ENCODE measurements at regions not wholly inside any gene's neighbourhood (a gene's known extent, or its start where the extent isn't known, plus 50 kb on each side); places are given as distances from the start of the nearest gene placed in this dataset.

GRCh38 chr6:113735491-113735890, 121.7 kb upstream of the MARCKS start:
- Mint-ChIP-seq H3K9me3 (peaks cover 4% of the 10 kb centered on the region), H3K4me3 (no peak overlapping the region), H3K27me3 (no peaks in the 10 kb centered on the region), H3K36me3 (peaks cover 3% of the 10 kb centered on the region), H3K27ac (no peak overlapping the region), H3K4me1 (ENCODE audit: unreplicated experiment) (peaks cover 22% of the 10 kb centered on the region)
- no peak for DNase-seq (ENCODE audit: extremely low spot score, unreplicated experiment)
- TF ChIP-seq, protein P1, sequence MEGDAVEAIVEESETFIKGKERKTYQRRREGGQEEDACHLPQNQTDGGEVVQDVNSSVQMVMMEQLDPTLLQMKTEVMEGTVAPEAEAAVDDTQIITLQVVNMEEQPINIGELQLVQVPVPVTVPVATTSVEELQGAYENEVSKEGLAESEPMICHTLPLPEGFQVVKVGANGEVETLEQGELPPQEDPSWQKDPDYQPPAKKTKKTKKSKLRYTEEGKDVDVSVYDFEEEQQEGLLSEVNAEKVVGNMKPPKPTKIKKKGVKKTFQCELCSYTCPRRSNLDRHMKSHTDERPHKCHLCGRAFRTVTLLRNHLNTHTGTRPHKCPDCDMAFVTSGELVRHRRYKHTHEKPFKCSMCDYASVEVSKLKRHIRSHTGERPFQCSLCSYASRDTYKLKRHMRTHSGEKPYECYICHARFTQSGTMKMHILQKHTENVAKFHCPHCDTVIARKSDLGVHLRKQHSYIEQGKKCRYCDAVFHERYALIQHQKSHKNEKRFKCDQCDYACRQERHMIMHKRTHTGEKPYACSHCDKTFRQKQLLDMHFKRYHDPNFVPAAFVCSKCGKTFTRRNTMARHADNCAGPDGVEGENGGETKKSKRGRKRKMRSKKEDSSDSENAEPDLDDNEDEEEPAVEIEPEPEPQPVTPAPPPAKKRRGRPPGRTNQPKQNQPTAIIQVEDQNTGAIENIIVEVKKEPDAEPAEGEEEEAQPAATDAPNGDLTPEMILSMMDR (conservative IDR thresholded peaks at IDR 0.05), result no peak

DNA sequence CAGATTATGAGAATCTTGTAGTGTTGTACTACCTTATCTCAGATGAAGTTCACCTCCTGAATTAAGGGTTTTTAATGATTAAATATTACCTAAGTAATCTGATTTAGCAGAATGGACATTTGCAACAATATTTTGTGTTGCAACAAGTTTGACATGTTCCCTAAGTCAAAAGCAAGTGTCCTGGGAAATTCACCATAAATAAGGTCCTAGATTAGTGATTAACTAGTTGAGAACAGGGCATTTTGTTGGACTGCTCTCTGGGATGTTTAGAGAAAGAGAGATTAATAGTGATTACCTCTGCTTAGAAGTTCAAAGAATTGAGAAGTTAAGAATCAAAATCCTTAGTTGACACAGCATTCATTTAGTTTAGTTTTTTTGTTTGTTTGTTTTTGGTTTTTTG, 120.2 kb upstream of the MARCKS start:
- peaks cover 3% of the 10 kb centered on the region for H3K36me3 Mint-ChIP-seq
- TF ChIP-seq, protein P1 (conservative IDR thresholded peaks at IDR 0.05), result no peak
- peaks cover 16% of the 10 kb centered on the region for H3K4me1 Mint-ChIP-seq (ENCODE audit: unreplicated experiment)
- no peak overlapping the region for H3K27ac Mint-ChIP-seq
- H3K9me3 Mint-ChIP-seq, result peaks cover 4% of the 10 kb centered on the region
- no peak overlapping the region for H3K4me3 Mint-ChIP-seq
- no peak for DNase-seq (ENCODE audit: extremely low spot score, unreplicated experiment)
- H3K27me3 Mint-ChIP-seq, result no peaks in the 10 kb centered on the region

DNA sequence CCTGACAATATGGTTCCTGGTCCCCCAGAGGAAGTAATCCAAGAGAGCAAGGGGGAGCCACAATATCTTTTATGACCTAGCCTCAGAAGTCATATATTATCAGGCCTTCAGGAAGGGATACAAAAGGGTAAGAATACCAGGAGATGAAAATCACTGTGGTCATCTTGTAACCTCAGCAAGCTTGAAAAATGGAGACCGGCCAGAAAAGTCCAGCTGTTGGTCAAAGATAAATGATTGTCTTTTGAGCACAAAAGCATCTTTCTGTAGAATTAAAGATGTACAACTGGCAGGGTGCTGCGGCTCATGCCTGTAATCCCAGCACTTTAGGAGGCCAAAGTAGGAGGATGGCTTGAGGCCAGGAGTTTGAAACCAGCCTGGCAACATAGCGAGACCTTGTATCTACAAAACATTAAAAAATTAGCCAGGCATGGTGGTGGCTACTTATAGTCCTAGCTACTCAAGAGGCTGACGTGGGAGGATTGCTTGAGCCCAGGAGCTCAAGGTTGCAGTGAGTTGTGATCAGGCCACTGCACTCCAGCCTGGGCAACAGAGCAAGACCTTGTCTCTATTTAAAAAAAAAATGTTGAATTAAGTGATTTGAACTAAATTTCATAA, 118.0 kb upstream of the MARCKS start:
- Mint-ChIP-seq H3K36me3 (peaks cover 3% of the 10 kb centered on the region), H3K9me3 (peaks cover 4% of the 10 kb centered on the region), H3K27ac (no peak overlapping the region), H3K4me1 (ENCODE audit: unreplicated experiment) (no peaks in the 10 kb centered on the region), H3K27me3 (no peaks in the 10 kb centered on the region), H3K4me3 (no peak overlapping the region)
- TF ChIP-seq, protein P1 (conservative IDR thresholded peaks at IDR 0.05), result no peak
- DNase-seq (ENCODE audit: extremely low spot score, unreplicated experiment), result no peak

GRCh38 chr6:113741651-113742050, 115.5 kb upstream of the MARCKS start:
- Mint-ChIP-seq H3K4me1 (ENCODE audit: unreplicated experiment) (peaks cover 15% of the 10 kb centered on the region), H3K36me3 (peaks cover 3% of the 10 kb centered on the region), H3K27ac (no peak overlapping the region), H3K4me3 (no peak overlapping the region), H3K27me3 (no peaks in the 10 kb centered on the region), H3K9me3 (peaks cover 4% of the 10 kb centered on the region)
- TF ChIP-seq, protein P1 (conservative IDR thresholded peaks at IDR 0.05), result no peak
- DNase-seq (ENCODE audit: extremely low spot score, unreplicated experiment), result no peak

- peaks cover 15% of the 10 kb centered on the region for H3K4me1 Mint-ChIP-seq (ENCODE audit: unreplicated experiment)
- H3K27ac Mint-ChIP-seq, result no peak overlapping the region
- DNase-seq (ENCODE audit: extremely low spot score, unreplicated experiment), result no peak
- H3K9me3 Mint-ChIP-seq, result peaks cover 4% of the 10 kb centered on the region
- TF ChIP-seq, protein P1 (conservative IDR thresholded peaks at IDR 0.05), result no peak
- H3K4me3 Mint-ChIP-seq, result no peak overlapping the region
- H3K36me3 Mint-ChIP-seq, result peaks cover 3% of the 10 kb centered on the region
- no peaks in the 10 kb centered on the region for H3K27me3 Mint-ChIP-seq
These were observed 114.8 kb upstream of the MARCKS start for GRCh38 chr6:113742342-113742741.

DNA sequence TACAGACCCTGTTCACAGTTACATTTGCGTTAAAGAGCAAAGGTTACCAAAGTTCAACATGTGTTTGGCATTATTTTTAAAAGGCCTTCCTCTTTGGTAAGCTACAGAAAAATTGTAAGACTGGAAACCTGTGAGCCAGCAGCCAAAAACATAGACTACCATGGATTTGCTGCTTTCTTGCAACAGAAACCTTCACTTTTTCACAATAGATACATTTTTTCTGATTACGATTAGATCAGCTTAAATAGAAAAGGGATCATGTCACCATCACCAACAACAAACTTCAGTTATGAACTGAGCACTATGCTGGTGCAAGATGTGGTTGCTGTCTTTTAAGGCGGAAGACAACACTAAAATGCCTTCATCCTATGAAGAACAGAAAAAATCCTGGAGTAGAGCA, 112.3 kb upstream of the MARCKS start:
- H3K36me3 Mint-ChIP-seq, result no peaks in the 10 kb centered on the region
- peaks cover 15% of the 10 kb centered on the region for H3K4me1 Mint-ChIP-seq (ENCODE audit: unreplicated experiment)
- H3K4me3 Mint-ChIP-seq, result no peak overlapping the region
- DNase-seq (ENCODE audit: extremely low spot score, unreplicated experiment), result no peak
- H3K9me3 Mint-ChIP-seq, result peaks cover 4% of the 10 kb centered on the region
- H3K27me3 Mint-ChIP-seq, result no peaks in the 10 kb centered on the region
- TF ChIP-seq, protein P1 (conservative IDR thresholded peaks at IDR 0.05), result no peak
- H3K27ac Mint-ChIP-seq, result peak overlapping the region; percentile 16
